MM.1S (cell line): ENCODE measurements at regions not wholly inside any gene's neighbourhood (a gene's known extent, or its start where the extent isn't known, plus 50 kb on each side); places are given as distances from the start of the nearest gene placed in this dataset.

Experiments
- EZH2 ChIP-seq: fragments of 300-600 bp; sonication (generic); optimal IDR thresholded peaks from 2 replicates; pipeline ENCODE3; 2017; ENCODE audit warnings: low read depth, mild to moderate bottlenecking, antibody characterized with exemption, low read length, mixed read lengths
- TF ChIP-seq, protein P1 (sequence below): fragments of 300-600 bp; sonication (generic); IDR thresholded peaks from 2 replicates; pipeline ENCODE4 v1.5.1; 2016; ENCODE audit warnings: antibody characterized with exemption, low read length, mixed read lengths

DNA sequence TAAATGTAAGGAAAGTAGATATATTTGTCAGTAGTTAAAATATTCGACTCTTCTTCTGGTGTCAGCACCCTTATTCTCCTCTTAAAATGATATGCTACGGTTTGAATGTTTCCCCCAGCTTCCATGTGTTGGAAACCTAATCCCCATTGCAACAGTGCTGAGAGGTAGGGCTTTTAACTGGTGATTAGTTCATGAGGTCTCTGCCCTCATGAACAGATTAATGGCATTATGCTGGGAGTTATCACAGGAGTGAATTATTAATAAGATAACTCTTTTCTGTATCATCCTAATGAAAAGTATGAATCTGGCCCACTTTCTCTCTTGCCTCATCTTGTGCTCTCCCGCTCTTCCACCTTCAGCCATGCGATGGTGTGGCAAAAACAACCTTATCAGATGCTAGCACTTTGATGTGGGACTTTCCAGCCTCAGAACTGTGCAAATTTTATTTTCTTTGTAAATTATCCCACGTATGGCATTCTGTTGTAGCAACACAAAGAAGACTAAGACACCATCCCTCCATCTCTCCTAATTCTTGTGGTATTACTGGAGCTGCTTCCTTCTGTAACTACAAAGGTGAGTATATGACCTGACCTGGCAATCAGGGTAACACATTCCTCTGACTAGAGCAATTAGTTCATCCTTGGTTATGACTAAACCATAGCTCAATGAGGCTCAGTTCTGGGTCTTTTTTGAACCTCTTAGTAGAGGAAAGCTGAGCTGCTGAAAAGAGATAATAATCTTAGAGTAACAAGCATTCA is 171.1 kb upstream of the TMEM196 start:
- TF ChIP-seq, protein P1, sequence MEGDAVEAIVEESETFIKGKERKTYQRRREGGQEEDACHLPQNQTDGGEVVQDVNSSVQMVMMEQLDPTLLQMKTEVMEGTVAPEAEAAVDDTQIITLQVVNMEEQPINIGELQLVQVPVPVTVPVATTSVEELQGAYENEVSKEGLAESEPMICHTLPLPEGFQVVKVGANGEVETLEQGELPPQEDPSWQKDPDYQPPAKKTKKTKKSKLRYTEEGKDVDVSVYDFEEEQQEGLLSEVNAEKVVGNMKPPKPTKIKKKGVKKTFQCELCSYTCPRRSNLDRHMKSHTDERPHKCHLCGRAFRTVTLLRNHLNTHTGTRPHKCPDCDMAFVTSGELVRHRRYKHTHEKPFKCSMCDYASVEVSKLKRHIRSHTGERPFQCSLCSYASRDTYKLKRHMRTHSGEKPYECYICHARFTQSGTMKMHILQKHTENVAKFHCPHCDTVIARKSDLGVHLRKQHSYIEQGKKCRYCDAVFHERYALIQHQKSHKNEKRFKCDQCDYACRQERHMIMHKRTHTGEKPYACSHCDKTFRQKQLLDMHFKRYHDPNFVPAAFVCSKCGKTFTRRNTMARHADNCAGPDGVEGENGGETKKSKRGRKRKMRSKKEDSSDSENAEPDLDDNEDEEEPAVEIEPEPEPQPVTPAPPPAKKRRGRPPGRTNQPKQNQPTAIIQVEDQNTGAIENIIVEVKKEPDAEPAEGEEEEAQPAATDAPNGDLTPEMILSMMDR, result no peak
- no peak for TF ChIP-seq EZH2
